ENCODE measurements at regions not wholly inside any gene's neighbourhood (a gene's known extent, or its start where the extent isn't known, plus 50 kb on each side); places are given as distances from the start of the nearest gene placed in this dataset.

DNA sequence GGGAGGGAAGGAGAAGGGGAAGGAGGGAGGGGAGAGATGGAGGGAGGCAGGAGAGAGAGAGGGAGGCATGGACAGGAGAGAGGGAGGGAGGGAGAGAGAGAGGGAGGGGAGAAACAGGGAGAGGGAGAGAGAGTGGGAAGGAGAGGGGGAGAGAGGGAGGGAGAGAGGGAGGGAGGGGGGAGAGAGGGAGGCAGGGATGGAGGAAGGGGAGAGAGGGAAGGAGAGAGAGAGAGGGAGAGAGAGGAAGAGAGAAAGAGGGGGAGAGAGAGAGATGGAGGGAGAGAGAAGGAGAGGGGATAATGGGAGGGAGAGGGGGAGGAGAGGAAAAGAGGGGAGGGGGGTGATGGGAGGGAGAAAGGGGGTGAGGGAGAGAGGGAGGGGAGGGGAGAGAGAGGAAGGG is 86.8 kb upstream of the VSTM2B start:
- no peak for DNase-seq

DNA sequence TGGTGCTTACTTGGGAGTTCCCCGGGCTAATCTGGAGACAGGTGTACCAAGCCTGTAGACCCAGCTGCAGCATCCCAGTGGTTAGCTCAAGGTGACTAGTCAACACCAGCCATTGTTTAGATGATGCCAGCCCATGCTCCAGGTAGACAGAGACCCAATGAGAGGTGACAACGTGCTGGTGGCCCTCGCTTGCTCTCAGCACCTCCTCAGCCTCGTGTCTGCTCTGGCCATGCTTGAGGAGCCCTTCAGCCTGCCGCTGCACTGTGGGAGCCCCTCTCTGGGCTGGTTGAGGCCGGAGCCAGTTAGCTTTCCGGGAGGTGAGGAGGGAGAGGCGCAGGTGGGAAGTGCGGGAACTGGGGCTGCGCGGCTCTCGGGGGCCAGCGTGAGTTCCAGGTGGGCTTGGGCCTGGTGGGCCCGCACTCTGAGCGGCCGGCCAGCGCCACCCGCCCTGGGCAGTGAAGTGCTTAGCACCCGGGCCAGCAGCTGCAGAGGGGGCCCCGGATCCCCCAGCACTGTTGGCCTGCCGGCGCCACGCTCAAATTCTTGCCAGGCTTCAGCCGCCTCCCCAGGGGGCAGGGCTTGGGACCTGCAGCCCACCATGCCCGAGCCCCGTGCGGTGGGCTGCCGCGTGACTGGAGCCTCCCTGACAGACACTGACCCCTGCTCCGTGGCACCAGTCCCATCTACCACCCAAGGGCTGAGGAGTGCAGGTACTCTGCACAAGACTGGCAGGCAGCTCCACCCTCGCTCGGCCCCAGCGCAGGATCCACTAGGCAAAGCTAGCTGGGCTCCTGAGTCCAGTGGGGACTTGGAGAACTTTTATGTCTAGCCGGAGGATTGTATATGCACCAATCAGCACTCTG is 85.9 kb upstream of the VSTM2B start:
- DNase-seq: no peak

DNA sequence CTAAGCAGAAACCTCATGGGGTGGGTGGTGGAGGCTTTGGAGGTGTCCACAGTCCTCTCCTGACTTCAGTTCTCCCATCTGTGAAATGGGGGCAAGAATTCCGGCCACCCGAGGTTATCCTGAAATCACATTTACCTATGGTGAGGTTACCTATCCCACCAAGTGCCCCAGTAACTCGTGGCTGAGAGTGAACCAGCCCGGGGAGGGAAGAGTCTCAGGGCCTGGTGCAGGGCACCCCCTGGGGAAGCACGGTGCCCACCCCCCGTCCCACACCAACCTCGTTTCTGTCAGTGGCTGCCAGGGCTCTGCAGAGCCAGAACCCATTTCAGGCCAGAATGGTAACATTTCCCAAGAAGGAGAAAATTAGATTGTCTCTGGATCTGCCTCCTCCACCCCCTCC is 83.7 kb upstream of the VSTM2B start:
- DNase-seq: no peak

DNA sequence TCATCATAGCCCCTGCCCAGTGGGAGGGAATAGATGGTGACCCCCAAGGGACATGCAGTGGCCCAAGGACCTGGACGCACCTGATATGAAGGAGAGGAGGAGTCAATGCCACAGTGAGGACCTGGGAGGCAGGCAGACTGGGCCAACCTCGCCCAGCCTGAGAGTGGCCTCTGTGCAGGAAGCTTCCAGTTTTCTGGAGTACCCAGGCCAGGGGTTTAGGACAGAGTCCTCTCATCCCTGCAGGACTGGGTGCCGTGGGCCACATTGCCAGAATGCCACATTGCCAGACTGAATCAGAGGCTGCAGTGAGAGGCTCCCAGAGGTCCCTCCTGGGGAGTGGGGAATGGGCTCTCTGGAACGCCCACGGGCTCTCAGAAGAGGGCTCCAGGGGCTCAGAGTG is 82.9 kb upstream of the VSTM2B start:
- DNase-seq: no peak

DNA sequence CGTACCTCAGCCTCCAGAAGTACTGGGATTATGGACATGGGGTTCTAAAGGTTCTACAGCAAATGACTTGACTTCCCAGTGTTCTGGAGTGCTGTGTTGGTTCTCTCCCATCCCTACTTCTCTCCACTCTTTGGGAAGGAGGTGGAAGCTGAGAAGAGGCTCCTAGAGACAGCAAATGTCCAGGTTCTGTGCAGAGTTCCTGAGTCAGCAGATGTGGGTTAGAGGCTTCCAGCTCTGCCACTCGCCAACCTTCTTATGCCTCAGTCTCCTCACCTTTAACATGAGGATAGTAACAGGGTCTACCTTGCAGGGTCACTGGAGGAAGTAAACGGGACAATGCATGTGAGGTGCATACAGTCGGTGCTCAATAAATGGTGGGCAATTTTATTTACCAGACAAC is 80.5 kb upstream of the VSTM2B start:
- DNase-seq: no peak

DNA sequence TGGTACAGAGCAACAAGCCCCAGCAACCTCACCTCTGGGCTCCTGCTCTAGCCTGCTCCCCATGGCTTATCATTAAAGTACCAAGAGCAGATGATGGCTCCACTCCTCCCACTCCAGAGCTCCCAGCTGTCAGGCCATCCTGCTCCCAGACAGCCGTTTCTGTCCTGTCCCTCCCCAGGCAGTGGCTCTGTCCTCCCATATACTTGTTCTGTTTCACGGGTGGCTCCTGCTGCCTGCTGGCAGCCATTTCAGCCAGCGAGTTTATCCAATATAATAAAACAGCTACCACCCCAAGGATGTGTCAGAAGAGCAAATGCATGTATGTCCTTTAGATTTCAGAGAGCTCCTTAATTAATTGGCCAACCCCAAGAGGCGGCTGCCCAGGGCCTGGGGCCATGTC is 79.4 kb upstream of the VSTM2B start:
- no peak for DNase-seq

DNA sequence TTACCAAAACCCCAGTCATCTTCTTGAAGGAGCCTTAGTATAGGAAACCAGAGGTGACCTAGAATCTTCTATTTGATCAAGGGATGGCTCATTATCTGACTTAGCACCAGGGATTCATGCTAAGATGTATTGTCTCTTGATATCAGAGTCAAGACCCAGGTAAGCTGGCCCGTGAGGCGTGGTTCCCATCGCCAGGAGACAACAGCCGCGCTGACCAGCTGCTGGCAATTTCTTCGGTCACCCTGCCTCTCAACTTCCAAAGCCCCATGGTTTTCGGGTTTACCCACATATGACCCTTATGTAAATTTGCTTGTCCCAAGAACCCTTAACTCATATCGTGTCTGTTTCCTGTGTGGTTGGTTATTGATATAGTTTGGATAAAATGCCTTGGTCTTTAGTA is 77.7 kb upstream of the VSTM2B start:
- no peak for DNase-seq

DNA sequence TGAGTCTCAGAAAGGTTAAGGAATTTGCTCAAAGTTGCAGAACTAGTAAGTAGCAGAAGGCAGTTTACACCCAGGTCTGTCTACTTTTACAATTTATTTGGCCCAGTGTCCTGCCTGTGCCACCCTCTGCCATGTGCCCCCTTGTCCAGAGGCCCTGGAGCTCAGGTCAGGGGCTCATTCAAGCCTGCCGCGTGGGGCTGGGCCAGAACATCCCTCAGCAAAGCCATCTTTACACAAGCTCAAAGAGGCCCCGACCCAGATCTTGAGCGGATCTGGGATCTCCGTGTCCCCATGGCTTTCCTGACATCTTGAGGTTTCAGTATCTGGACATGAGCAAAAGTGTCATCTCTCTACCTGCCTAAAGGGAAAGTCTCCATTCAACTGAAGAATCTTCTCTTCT is 76.4 kb upstream of the VSTM2B start:
- no peak for DNase-seq

DNA sequence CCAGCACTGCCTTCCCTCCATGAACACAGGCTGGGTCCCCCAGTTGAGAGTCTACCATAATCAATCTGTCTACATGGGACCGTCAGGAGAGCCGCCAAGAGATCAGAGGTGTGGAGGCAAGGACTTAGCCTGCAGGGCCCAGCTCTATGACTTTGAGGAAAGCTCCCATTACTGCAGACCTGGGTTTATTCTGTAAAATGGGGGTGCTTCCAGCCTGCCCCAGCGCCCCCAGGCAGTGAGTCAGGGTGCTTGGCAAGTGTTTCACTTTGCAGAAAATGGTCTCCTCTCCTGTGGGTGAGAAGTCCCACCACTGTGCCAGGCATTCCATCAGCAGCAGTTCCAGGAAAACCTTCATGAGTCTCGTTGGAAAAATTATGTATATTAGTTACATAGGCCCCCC is 75.5 kb upstream of the VSTM2B start:
- no peak for DNase-seq

DNA sequence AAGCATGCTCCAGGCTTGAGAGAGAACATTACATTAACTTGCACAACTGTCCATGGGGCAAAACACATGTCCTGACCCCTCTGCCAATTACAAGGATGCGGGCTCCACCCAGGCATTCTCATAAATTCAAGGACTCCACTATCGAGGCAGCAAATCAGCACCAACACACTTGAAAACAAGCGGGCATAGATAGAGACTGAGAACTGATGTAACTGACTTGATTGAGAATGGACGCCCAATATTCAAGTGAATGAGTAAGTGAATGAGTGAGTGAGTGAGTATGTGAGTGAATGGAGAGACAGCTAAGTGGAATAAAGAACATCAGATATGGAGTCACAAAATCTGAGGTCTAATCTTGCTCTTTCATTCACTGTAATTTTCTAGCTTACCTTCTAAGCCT is 75.0 kb upstream of the VSTM2B start:
- no peak for DNase-seq

DNA sequence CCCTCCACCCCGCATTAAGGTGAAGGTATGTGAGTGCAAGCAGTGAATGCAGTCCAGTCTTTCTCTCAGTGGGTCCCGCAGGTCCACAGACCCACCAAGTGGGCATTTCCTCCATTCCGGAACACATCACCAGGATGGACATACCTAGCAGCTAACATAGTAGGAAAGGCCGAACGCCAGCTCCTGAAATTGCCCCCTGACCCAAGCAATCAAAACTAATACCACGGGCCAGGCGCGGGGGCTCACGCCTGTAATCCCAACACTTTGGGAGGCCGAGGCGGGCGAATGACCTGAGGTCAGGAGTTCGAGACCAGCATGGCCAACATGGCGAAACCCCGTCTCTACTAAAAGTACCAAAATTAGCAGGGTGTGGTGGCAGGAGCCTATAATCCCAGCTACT is 71.7 kb upstream of the VSTM2B start:
- no peak for DNase-seq

DNA sequence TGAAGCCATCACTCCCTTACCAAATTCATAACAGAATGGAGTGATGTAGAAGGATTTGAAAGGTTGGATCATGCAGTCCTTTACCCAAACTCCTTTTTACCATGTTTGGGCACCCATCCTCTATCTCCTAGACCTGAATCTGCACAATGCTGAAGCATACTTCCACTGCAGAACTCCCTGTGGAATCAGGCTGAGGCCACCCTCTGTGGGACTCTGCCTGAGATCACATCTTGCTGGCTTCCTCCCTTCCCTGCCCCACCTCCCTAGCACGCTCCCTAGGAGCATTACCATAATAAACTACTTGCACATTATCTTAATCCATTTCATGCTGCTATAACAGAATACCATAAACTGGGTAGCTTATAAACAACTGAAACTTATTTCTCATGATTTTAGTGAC is 68.4 kb upstream of the VSTM2B start:
- no peak for DNase-seq

DNA sequence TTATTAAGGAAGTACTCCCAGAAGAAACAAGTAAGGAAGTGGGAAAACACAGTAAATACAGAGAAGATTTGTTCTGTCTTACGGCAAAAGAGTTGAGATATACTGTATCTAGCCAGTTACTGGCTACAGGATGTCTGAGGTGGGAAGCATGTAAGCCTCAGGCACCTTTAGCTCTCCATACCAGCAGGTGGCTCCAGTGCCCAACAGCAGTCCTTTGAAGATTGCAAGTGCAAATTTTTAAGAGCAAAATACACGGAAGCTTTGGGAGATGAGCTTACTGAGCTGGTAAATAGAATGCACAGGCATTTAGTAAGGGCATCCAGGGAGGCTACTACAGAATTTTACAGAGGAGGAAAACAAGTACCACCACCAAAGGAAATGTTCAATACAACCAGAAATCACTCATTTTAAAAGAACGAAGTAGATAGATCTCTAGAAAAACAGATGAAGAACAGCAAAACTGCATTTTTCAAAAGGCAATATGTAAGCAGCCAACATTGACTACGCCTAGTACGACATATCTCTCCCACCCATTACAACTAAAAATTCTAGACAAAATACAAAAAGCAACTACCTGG is 57.9 kb upstream of the VSTM2B start:
- DNase-seq: peak; percentile 57

DNA sequence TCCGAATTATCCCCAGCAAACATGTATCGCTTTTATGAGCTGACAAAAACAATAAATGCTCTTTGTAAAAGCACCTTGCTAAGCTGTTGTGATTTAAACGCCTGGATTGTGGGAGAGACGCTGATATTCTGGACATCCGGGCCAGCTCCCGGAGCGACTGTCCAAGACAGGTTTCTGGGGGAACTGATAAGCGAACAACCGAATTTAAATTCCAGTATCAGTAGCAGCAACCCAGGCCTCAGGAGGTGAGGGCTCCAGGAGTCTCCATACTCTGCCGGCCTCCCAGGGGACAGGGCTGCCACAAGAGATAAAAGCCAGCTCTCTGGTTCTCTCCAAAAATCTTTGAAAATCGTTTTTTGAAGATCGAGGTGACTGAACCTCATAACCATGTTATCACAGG is 50.3 kb upstream of the VSTM2B start:
- DNase-seq: no peak
